ENCODE measurements at regions not wholly inside any gene's neighbourhood (a gene's known extent, or its start where the extent isn't known, plus 50 kb on each side); places are given as distances from the start of the nearest gene placed in this dataset.

DNA sequence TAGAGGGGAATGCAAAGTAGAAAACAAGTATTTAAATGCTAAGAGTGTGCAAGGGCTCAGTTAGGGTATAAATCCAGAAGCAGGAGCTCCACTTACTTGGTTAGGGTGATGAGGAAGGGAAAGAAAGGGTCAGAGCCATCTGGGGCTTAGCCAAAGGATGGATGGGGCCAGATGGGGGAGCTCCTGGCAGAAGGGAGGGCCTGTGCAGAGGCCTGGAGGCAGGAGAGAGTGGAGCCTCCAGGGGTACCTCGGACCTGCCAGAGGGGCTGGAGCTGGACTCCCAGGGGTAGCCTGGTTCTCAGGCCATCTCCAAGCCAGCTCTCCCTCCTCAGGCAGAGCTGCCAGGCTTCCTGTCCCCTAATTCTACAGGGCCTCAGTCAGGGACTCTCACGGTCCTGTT lies 506.3 kb downstream of the SHQ1 start:
- no peak overlapping the region for H2BK5ac ChIP-seq (ENCODE audit: low read depth, low read length)
- H4K8ac ChIP-seq (ENCODE audit: extremely low read depth, insufficient read depth, low read length) = no peak overlapping the region
- 73% methylated on average over 2 of the region's 2 CpGs; no CpG with 5 or more reads in 1 of the 2 experiments for WGBS, 2 experiments (ENCODE audit: extremely low coverage in 1 of 2, insufficient coverage in 1 of 2, insufficient read length in 1 of 2, insufficient replicate concordance in 2 of 2, low coverage in 1 of 2, low lambda C conversion rate in 2 of 2, missing lambda C conversion rate in 1 of 2)
- H3K27ac ChIP-seq (ENCODE audit: low read depth, low read length) = no peak overlapping the region
- H2AK5ac ChIP-seq (ENCODE audit: low read depth, low read length) = no peak overlapping the region
- DNase-seq (ENCODE audit: low read depth in 1 of 2, low spot score in 2 of 2) (no peak), FAIRE-seq (no peak)
- H2BK120ac ChIP-seq (replicated peaks; ENCODE audit: low read depth, low read length) = no peak overlapping the region
- no peak overlapping the region for H2AFZ ChIP-seq (ENCODE audit: low read length)
- no peak overlapping the region for H3K56ac ChIP-seq (replicated peaks; ENCODE audit: insufficient read length, low read depth, low read length)
- no peak overlapping the region for H2BK15ac ChIP-seq (ENCODE audit: low read length)
- H3K27me3 ChIP-seq (replicated peaks in 1 of 4; ENCODE audit: control insufficient read depth in 3 of 4, extremely low read depth in 1 of 4, insufficient read depth in 3 of 4, low read length in 3 of 4) = no peaks in the 10 kb centered on the region; a peak in 1 of 7 replicates
- no peak overlapping the region for H3K4me3 ChIP-seq (ENCODE audit: extremely low read depth in 1 of 4, insufficient read depth in 2 of 4, low read depth in 3 of 4, low read length in 4 of 4)
- H3K18ac ChIP-seq (ENCODE audit: extremely low read depth, low read length) = no peak overlapping the region
- no peak overlapping the region for H3K4ac ChIP-seq (replicated peaks; ENCODE audit: insufficient read length, low read depth, low read length)
- H3K4me1 ChIP-seq (replicated peaks in 1 of 4; ENCODE audit: control insufficient read depth in 3 of 4, insufficient read depth in 4 of 4, low read length in 3 of 4) = peaks cover 3 to 10% (median 5%) of the 10 kb centered on the region in 4 experiments
- H3K79me1 ChIP-seq (ENCODE audit: low read depth, low read length) = no peaks in the 10 kb centered on the region
- no peak overlapping the region for H4K5ac ChIP-seq (ENCODE audit: insufficient read length, low read depth, low read length)
- H3K36me3 ChIP-seq (ENCODE audit: control insufficient read depth in 2 of 4, insufficient read depth in 4 of 4, low read length in 3 of 4) = no peaks in the 10 kb centered on the region
- no peak overlapping the region for H3K23ac ChIP-seq (ENCODE audit: insufficient read length)
- H2BK20ac ChIP-seq (ENCODE audit: low read length) = no peak overlapping the region
- TF ChIP-seq TEAD4 (IDR thresholded peaks at IDR 0.05; ENCODE audit: low read depth, low read length) = no peak
- TF ChIP-seq, protein P1, sequence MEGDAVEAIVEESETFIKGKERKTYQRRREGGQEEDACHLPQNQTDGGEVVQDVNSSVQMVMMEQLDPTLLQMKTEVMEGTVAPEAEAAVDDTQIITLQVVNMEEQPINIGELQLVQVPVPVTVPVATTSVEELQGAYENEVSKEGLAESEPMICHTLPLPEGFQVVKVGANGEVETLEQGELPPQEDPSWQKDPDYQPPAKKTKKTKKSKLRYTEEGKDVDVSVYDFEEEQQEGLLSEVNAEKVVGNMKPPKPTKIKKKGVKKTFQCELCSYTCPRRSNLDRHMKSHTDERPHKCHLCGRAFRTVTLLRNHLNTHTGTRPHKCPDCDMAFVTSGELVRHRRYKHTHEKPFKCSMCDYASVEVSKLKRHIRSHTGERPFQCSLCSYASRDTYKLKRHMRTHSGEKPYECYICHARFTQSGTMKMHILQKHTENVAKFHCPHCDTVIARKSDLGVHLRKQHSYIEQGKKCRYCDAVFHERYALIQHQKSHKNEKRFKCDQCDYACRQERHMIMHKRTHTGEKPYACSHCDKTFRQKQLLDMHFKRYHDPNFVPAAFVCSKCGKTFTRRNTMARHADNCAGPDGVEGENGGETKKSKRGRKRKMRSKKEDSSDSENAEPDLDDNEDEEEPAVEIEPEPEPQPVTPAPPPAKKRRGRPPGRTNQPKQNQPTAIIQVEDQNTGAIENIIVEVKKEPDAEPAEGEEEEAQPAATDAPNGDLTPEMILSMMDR (IDR thresholded peaks at IDR 0.05; ENCODE audit: control extremely low read depth in 1 of 3, insufficient read depth in 1 of 3, low read depth in 1 of 3, low read length in 3 of 3) = no peak
- no peak for TF ChIP-seq TCF12 (IDR thresholded peaks at IDR 0.05; ENCODE audit: low read depth, low read length)
- no peak for TF ChIP-seq RFX5 (IDR thresholded peaks at IDR 0.05; ENCODE audit: borderline replicate concordance, low read depth, low read length)
- TF ChIP-seq RAD21 (IDR thresholded peaks at IDR 0.05 in 1 of 2, conservative IDR thresholded peaks at IDR 0.05 in 1 of 2; ENCODE audit: low read depth in 2 of 2, low read length in 2 of 2) = peak in 1 of 2 experiments; percentile 7; a peak in 1 of 4 replicates
- H3K23me2 ChIP-seq (ENCODE audit: low read depth, low read length) = peaks cover 6% of the 10 kb centered on the region
- ChIA-PET CTCF (ENCODE audit: partially characterized antibody) (interaction anchor here (0.6 to 3.1 kb wide), 5 partner anchors 12 to 1089 kb away, joined by 3 to 14 read pairs (median 3); no protein-coding TSS in a partner anchor), POLR2A (ENCODE audit: partially characterized antibody) (no interaction called here)
- no peaks in the 10 kb centered on the region for H3K9me3 ChIP-seq (ENCODE audit: insufficient read depth in 2 of 2, low read depth in 1 of 2, low read length in 1 of 2)
- H3K79me2 ChIP-seq (ENCODE audit: control insufficient read depth in 1 of 2, insufficient read depth in 2 of 2, low read length in 2 of 2) = no peaks in the 10 kb centered on the region
- peaks cover 0 to 5% of the 10 kb centered on the region in 2 experiments for H4K20me1 ChIP-seq (replicated peaks in 1 of 2; ENCODE audit: control insufficient read depth in 1 of 2, insufficient read depth in 2 of 2, low read length in 2 of 2)
- H3K9ac ChIP-seq (replicated peaks in 1 of 4; ENCODE audit: extremely low read depth in 1 of 4, low read depth in 3 of 4, low read length in 3 of 4) = no peak overlapping the region
- H3K14ac ChIP-seq (ENCODE audit: insufficient read length) = no peak overlapping the region
- H4K91ac ChIP-seq (replicated peaks; ENCODE audit: insufficient read length, low read length) = no peak overlapping the region
- no peak overlapping the region for H2BK12ac ChIP-seq (ENCODE audit: low read depth, low read length)
- H3K4me2 ChIP-seq (ENCODE audit: insufficient read depth in 1 of 2, low read depth in 2 of 2, low read length in 2 of 2) = no peak overlapping the region

Data from H1 (cell line).